Stomach (tissue), 4 donors: ENCODE measurements at regions not wholly inside any gene's neighbourhood (a gene's known extent, or its start where the extent isn't known, plus 50 kb on each side); places are given as distances from the start of the nearest gene placed in this dataset.

Experiments
- CTCF ChIP-seq, 7 experiments: fragments of 450-650 bp in 4 of 7; fragments of 200-600 bp in 3 of 7; sonication (generic) in 3 of 7; IDR thresholded peaks; one replicate each; pipeline ENCODE4 v1.5.1; 2016 to 2019; ENCODE audit warnings: antibody characterized with exemption in 7 of 7, control low read depth in 2 of 7, mild to moderate bottlenecking in 1 of 7
- POLR2AphosphoS5 ChIP-seq, 3 donors: sonication (generic); formaldehyde crosslinking; IDR thresholded peaks; one replicate each; pipeline ENCODE4 v1.6.1; 2016; ENCODE audit warnings: antibody characterized with exemption in 3 of 3

DNA sequence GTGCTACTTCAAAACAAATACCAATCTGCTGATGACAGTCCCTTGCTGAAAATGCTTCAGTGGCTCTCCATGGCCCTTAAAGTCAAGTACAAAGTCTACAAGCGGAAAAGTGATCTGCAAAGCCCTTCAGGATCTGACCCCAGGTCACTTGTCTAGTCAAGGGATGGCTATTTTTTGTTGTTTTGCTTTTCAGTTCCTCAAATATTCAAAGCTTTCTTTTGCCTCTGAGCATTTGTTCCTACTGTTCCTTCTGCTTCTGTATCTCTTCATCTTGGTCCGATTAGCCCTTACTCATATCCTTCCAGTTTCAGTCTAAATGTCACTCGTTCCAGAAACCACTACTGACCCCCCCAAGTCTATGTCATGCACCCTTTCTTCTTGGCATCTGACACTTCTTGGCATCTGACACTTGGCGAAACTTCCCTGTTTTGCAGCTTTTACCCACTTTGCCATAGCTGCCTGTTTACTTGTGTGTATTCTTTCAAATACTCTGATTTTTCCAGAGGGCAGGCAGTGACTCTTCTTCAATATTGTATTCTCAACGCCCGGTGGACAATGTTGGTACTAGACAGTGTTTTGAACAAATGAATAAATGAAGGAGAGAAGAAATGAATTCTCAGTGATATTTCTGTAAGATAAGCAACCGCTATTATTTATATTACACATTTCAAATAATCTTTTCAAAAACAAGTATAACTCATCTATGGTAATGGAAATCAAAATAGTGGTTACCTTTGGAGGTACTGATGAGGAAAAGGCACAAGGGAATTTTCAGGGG, 175.9 kb upstream of the FN1 start:
- TF ChIP-seq POLR2AphosphoS5 (IDR thresholded peaks at IDR 0.05) (no peak), CTCF (IDR thresholded peaks at IDR 0.05) (no peak)
